ENCODE measurements at regions not wholly inside any gene's neighbourhood (a gene's known extent, or its start where the extent isn't known, plus 50 kb on each side); places are given as distances from the start of the nearest gene placed in this dataset.
"Not testable (repeated sequence)": the region's sequence is repeated elsewhere in the genome, so short reads cannot be mapped to it uniquely, and the experiment has no call there.

GRCh38 chr1:68918563-68918962 lies 421.7 kb upstream of the DEPDC1 start:
- DNase-seq (ENCODE audit: extremely low read depth, low read depth): no peak
- TF ChIP-seq CTCF (IDR thresholded peaks at IDR 0.05; ENCODE audit: low read depth, low read length): no peak

GRCh38 chr1:68919075-68919474 lies 422.2 kb upstream of the DEPDC1 start:
- no peak for TF ChIP-seq CTCF (IDR thresholded peaks at IDR 0.05; ENCODE audit: low read depth, low read length)
- DNase-seq (ENCODE audit: extremely low read depth, low read depth): no peak

GRCh38 chr1:68923475-68924088 lies 426.7 kb upstream of the DEPDC1 start:
- DNase-seq (ENCODE audit: extremely low read depth, low read depth): not testable (repeated sequence)

GRCh38 chr1:68930101-68930500 lies 433.2 kb upstream of the DEPDC1 start:
- no peak for TF ChIP-seq CTCF (IDR thresholded peaks at IDR 0.05; ENCODE audit: low read depth, low read length)
- no peak for DNase-seq (ENCODE audit: extremely low read depth, low read depth)

- DNase-seq (ENCODE audit: extremely low read depth, low read depth): no peak
- no peak for TF ChIP-seq CTCF (IDR thresholded peaks at IDR 0.05; ENCODE audit: low read depth, low read length)
Observed at GRCh38 chr1:68936530-68936929, 439.6 kb upstream of the DEPDC1 start.

- DNase-seq (ENCODE audit: extremely low read depth, low read depth): no peak
- TF ChIP-seq CTCF (IDR thresholded peaks at IDR 0.05; ENCODE audit: low read depth, low read length): no peak
Observed at GRCh38 chr1:68938051-68938666, 441.3 kb upstream of the DEPDC1 start.

GRCh38 chr1:68950036-68950435 lies 453.2 kb upstream of the DEPDC1 start:
- TF ChIP-seq CTCF (IDR thresholded peaks at IDR 0.05; ENCODE audit: low read depth, low read length): no peak
- no peak for DNase-seq (ENCODE audit: extremely low read depth, low read depth)

- TF ChIP-seq CTCF (IDR thresholded peaks at IDR 0.05; ENCODE audit: low read depth, low read length): no peak
- DNase-seq (ENCODE audit: extremely low read depth, low read depth): no peak
Observed at GRCh38 chr1:68953311-68953710, 456.4 kb upstream of the DEPDC1 start.

Data from AG09319 (cell line).